GM12864 (cell line): ENCODE measurements at regions not wholly inside any gene's neighbourhood (a gene's known extent, or its start where the extent isn't known, plus 50 kb on each side); places are given as distances from the start of the nearest gene placed in this dataset.

Experiments
- DNase-seq: peaks from one replicate; pipeline ENCODE4 v3.0.0-alpha.2; 2011; ENCODE audit warnings: low read depth
- H3K4me3 ChIP-seq: 2 replicates; pipeline ENCODE4 v1.5.1; 2011; ENCODE audit warnings: mild to moderate bottlenecking, low read depth, low read length, control low read depth
- CTCF ChIP-seq: IDR thresholded peaks from 2 replicates; pipeline ENCODE4 v1.5.1; 2011; ENCODE audit warnings: low read depth, mild to moderate bottlenecking, moderate library complexity, low read length, control low read depth, inconsistent platforms; ENCODE audit errors: missing control alignments

GRCh38 chr12:107509421-107509820 is 176.2 kb upstream of the PWP1 start:
- no peak for DNase-seq
- TF ChIP-seq CTCF: no peak

GRCh38 chr12:107510211-107510610 is 175.4 kb upstream of the PWP1 start:
- no peak overlapping the region for H3K4me3 ChIP-seq
- TF ChIP-seq CTCF: no peak
- no peak for DNase-seq

More at GRCh38 chr12:107509421-107509820, 176.2 kb upstream of the PWP1 start:
- no peak overlapping the region for H3K4me3 ChIP-seq

GRCh38 chr12:107511292-107511691 is 174.3 kb upstream of the PWP1 start:
- TF ChIP-seq CTCF: no peak
- DNase-seq: no peak

GRCh38 chr12:107512391-107512790 is 173.2 kb upstream of the PWP1 start:
- no peak overlapping the region for H3K4me3 ChIP-seq
- no peak for TF ChIP-seq CTCF
- no peak for DNase-seq

More at GRCh38 chr12:107511292-107511691, 174.3 kb upstream of the PWP1 start:
- H3K4me3 ChIP-seq: no peak overlapping the region

GRCh38 chr12:107513184-107513583 is 172.4 kb upstream of the PWP1 start:
- DNase-seq: no peak
- TF ChIP-seq CTCF: no peak
- H3K4me3 ChIP-seq: no peak overlapping the region

- DNase-seq: no peak
- no peak for TF ChIP-seq CTCF
- H3K4me3 ChIP-seq: no peak overlapping the region
These were observed 171.8 kb upstream of the PWP1 start for GRCh38 chr12:107513636-107514400.
